ENCODE measurements at regions not wholly inside any gene's neighbourhood (a gene's known extent, or its start where the extent isn't known, plus 50 kb on each side); places are given as distances from the start of the nearest gene placed in this dataset.

- no peaks in the 10 kb centered on the region for H3K9me1 ChIP-seq (ENCODE audit: control insufficient read depth, extremely low read depth, insufficient read depth, low read length)
- dilution Hi-C loops (cut with MboI; ENCODE audit: extremely low pct_ligation_motif_present, low sequenced_read_pairs): no loop called here
- no peak overlapping the region for H3K4me3 ChIP-seq (ENCODE audit: control insufficient read depth in 2 of 3, extremely low read depth in 1 of 3, insufficient read depth in 2 of 3, low read depth in 1 of 3, low read length in 3 of 3)
- H3K79me2 ChIP-seq (ENCODE audit: control insufficient read depth, insufficient read depth, low read length): no peaks in the 10 kb centered on the region
- no peak overlapping the region for H2AFZ ChIP-seq (ENCODE audit: control insufficient read depth, low read length)
- FAIRE-seq: no peak
- H3K27ac ChIP-seq (ENCODE audit: control insufficient read depth, insufficient read depth, low read length): no peak overlapping the region
- no peaks in the 10 kb centered on the region for H3K27me3 ChIP-seq (ENCODE audit: control insufficient read depth, extremely low read depth, insufficient read depth, low read length)
- no peaks in the 10 kb centered on the region for H3K36me3 ChIP-seq (ENCODE audit: control insufficient read depth in 2 of 2, extremely low read depth in 1 of 2, insufficient read depth in 2 of 2, low read length in 2 of 2)
- H3K9me3 ChIP-seq (ENCODE audit: control insufficient read depth, low read depth, low read length): no peaks in the 10 kb centered on the region
- no peaks in the 10 kb centered on the region for H4K20me1 ChIP-seq (ENCODE audit: control insufficient read depth, extremely low read depth, insufficient read depth, low read length)
- H3K4me2 ChIP-seq (ENCODE audit: control insufficient read depth, extremely low read depth, insufficient read depth, low read depth, low read length): no peak overlapping the region
- no peak for DNase-seq (ENCODE audit: low read depth, low spot score)
- H3K9ac ChIP-seq (ENCODE audit: control insufficient read depth, extremely low read depth, insufficient read depth, low read length): no peak overlapping the region
- H3K4me1 ChIP-seq (ENCODE audit: control insufficient read depth, extremely low read depth, insufficient read depth, low read length): no peaks in the 10 kb centered on the region
- TF ChIP-seq, protein P1, sequence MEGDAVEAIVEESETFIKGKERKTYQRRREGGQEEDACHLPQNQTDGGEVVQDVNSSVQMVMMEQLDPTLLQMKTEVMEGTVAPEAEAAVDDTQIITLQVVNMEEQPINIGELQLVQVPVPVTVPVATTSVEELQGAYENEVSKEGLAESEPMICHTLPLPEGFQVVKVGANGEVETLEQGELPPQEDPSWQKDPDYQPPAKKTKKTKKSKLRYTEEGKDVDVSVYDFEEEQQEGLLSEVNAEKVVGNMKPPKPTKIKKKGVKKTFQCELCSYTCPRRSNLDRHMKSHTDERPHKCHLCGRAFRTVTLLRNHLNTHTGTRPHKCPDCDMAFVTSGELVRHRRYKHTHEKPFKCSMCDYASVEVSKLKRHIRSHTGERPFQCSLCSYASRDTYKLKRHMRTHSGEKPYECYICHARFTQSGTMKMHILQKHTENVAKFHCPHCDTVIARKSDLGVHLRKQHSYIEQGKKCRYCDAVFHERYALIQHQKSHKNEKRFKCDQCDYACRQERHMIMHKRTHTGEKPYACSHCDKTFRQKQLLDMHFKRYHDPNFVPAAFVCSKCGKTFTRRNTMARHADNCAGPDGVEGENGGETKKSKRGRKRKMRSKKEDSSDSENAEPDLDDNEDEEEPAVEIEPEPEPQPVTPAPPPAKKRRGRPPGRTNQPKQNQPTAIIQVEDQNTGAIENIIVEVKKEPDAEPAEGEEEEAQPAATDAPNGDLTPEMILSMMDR (optimal IDR thresholded peaks at IDR 0.05 in 1 of 3, IDR thresholded peaks at IDR 0.05 in 1 of 3, conservative IDR thresholded peaks at IDR 0.05 in 1 of 3; ENCODE audit: extremely low read depth in 1 of 3, insufficient read depth in 2 of 3, low read length in 3 of 3): no peak
- no peak for TF ChIP-seq EZH2 (IDR thresholded peaks at IDR 0.05; ENCODE audit: low read length)
Measured at GRCh38 chr15:95970326-95970725, 360.2 kb upstream of the NR2F2 start.

- H3K4me3 ChIP-seq (ENCODE audit: control insufficient read depth in 2 of 3, extremely low read depth in 1 of 3, insufficient read depth in 2 of 3, low read depth in 1 of 3, low read length in 3 of 3): no peak overlapping the region
- no peaks in the 10 kb centered on the region for H3K9me3 ChIP-seq (ENCODE audit: control insufficient read depth, low read depth, low read length)
- H3K9ac ChIP-seq (ENCODE audit: control insufficient read depth, extremely low read depth, insufficient read depth, low read length): no peak overlapping the region
- H4K20me1 ChIP-seq (ENCODE audit: control insufficient read depth, extremely low read depth, insufficient read depth, low read length): no peaks in the 10 kb centered on the region
- H3K79me2 ChIP-seq (ENCODE audit: control insufficient read depth, insufficient read depth, low read length): no peaks in the 10 kb centered on the region
- H3K4me1 ChIP-seq (ENCODE audit: control insufficient read depth, extremely low read depth, insufficient read depth, low read length): no peaks in the 10 kb centered on the region
- TF ChIP-seq, protein P1 (optimal IDR thresholded peaks at IDR 0.05 in 1 of 3, IDR thresholded peaks at IDR 0.05 in 1 of 3, conservative IDR thresholded peaks at IDR 0.05 in 1 of 3; ENCODE audit: extremely low read depth in 1 of 3, insufficient read depth in 2 of 3, low read length in 3 of 3): no peak
- TF ChIP-seq EZH2 (IDR thresholded peaks at IDR 0.05; ENCODE audit: low read length): no peak
- DNase-seq (ENCODE audit: low read depth, low spot score) (no peak), FAIRE-seq (no peak)
- H2AFZ ChIP-seq (ENCODE audit: control insufficient read depth, low read length): no peak overlapping the region
- no peaks in the 10 kb centered on the region for H3K9me1 ChIP-seq (ENCODE audit: control insufficient read depth, extremely low read depth, insufficient read depth, low read length)
- H3K36me3 ChIP-seq (ENCODE audit: control insufficient read depth in 2 of 2, extremely low read depth in 1 of 2, insufficient read depth in 2 of 2, low read length in 2 of 2): no peaks in the 10 kb centered on the region
- H3K27ac ChIP-seq (ENCODE audit: control insufficient read depth, insufficient read depth, low read length): no peak overlapping the region
- no peaks in the 10 kb centered on the region for H3K27me3 ChIP-seq (ENCODE audit: control insufficient read depth, extremely low read depth, insufficient read depth, low read length)
- dilution Hi-C loops (cut with MboI; ENCODE audit: extremely low pct_ligation_motif_present, low sequenced_read_pairs): no loop called here
- H3K4me2 ChIP-seq (ENCODE audit: control insufficient read depth, extremely low read depth, insufficient read depth, low read depth, low read length): no peak overlapping the region
Measured at GRCh38 chr15:95972041-95972553, 358.4 kb upstream of the NR2F2 start.

Data from keratinocyte (primary cell).